ENCODE measurements at regions not wholly inside any gene's neighbourhood (a gene's known extent, or its start where the extent isn't known, plus 50 kb on each side); places are given as distances from the start of the nearest gene placed in this dataset.

DNA sequence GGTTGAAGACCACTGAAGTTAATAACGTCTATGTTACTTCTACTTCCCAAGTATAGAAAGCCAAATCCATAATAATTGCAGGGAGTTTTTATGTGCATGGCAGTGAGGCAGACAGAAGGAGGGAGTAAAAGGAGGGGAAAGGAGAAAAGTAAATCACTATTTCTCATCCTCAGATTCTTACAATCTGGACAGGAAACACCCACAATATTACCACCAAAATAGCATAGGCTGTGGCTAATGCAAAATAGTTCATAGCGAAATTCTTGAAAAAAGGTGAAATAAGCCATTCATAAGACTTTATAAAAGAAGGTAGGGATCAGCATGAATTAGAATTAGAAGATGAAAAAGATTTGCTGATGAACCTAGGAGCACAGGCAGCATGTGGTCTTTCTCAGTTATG, 128.1 kb downstream of the KCNJ2 start:
- CTCF ChIA-PET, result no interaction called here
- no peak for DNase-seq
- H3K4me3 ChIP-seq, result no peak overlapping the region

DNA sequence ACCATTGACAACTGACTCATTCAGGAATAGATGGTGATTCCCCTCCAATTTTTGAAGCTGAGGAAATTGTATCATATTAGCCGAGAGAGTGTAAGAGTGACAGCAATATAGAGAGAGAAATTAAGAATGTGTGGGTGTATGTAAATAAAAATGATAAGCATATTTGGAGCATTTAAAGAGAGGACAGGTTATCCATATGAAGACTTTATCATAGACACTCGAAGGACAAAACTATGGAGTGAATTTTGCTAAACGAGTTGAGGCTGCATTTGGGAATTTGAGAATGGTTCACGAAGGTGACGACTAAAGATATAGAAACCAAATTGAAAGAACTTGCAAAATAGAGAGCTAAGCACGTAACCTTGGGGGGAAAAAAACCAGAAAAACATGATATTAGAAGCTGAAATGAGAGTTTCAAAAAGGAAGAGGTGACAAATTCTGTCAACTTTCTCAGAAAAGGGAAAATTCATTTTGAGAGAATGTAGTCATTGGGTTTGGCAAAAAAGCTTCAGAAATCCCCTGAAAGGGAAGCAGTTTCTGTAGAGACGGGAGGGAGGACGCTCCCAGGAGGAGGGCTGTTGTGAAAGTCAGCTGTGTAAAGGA, 129.7 kb downstream of the KCNJ2 start:
- no peak overlapping the region for H3K4me3 ChIP-seq
- H3K9me3 ChIP-seq (ENCODE audit: insufficient read depth, low read depth), result peaks cover 2% of the 10 kb centered on the region; the same call in 1 of the 2 replicates
- H3K36me3 ChIP-seq (ENCODE audit: low read depth), result no peaks in the 10 kb centered on the region
- peak overlapping the region; percentile 19; the same call in 1 of the 2 replicates for H3K4me2 ChIP-seq
- H2AFZ ChIP-seq, result no peak overlapping the region
- no peak overlapping the region for H3K27ac ChIP-seq
- CTCF ChIA-PET, result no interaction called here
- intact Hi-C loops (cut with micrococcal nuclease; ENCODE audit: unreplicated experiment), result no loop called here
- H3K9me2 ChIP-seq (ENCODE audit: insufficient read depth), result no peaks in the 10 kb centered on the region; the same call in 1 of the 2 replicates
- H3K79me2 ChIP-seq (ENCODE audit: low read depth), result no peaks in the 10 kb centered on the region
- DNase-seq, result no peak
- POLR2A ChIA-PET (ENCODE audit: unreplicated experiment), result no interaction called here
- no peaks in the 10 kb centered on the region; the same call in 1 of the 2 replicates for H3K4me1 ChIP-seq (replicated peaks; ENCODE audit: insufficient read depth)
- H4K20me1 ChIP-seq (ENCODE audit: insufficient read depth), result no peaks in the 10 kb centered on the region
- TF ChIP-seq EZH2 (IDR thresholded peaks at IDR 0.05; ENCODE audit: low read depth), result no peak
- TF ChIP-seq, protein P1, sequence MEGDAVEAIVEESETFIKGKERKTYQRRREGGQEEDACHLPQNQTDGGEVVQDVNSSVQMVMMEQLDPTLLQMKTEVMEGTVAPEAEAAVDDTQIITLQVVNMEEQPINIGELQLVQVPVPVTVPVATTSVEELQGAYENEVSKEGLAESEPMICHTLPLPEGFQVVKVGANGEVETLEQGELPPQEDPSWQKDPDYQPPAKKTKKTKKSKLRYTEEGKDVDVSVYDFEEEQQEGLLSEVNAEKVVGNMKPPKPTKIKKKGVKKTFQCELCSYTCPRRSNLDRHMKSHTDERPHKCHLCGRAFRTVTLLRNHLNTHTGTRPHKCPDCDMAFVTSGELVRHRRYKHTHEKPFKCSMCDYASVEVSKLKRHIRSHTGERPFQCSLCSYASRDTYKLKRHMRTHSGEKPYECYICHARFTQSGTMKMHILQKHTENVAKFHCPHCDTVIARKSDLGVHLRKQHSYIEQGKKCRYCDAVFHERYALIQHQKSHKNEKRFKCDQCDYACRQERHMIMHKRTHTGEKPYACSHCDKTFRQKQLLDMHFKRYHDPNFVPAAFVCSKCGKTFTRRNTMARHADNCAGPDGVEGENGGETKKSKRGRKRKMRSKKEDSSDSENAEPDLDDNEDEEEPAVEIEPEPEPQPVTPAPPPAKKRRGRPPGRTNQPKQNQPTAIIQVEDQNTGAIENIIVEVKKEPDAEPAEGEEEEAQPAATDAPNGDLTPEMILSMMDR (conservative IDR thresholded peaks at IDR 0.05), result no peak
- BruUV-seq (replicated peaks), result no TSS peak
- H3K27me3 ChIP-seq (ENCODE audit: insufficient read depth, low read depth), result no peaks in the 10 kb centered on the region
- H3F3A ChIP-seq (ENCODE audit: insufficient read depth, low read depth), result 0 out of 2 replicates have a peak, but pooled peaks cover 6% of the 10 kb centered on the region

More for the DNA sequence above, 128.1 kb downstream of the KCNJ2 start:
- 0 out of 2 replicates have a peak, but pooled peaks cover 10% of the 10 kb centered on the region for H3F3A ChIP-seq (ENCODE audit: insufficient read depth, low read depth)
- no peaks in the 10 kb centered on the region; the same call in 1 of the 2 replicates for H3K4me1 ChIP-seq (replicated peaks; ENCODE audit: insufficient read depth)
- no peaks in the 10 kb centered on the region for H3K79me2 ChIP-seq (ENCODE audit: low read depth)
- no peak overlapping the region for H3K27ac ChIP-seq
- no peaks in the 10 kb centered on the region for H4K20me1 ChIP-seq (ENCODE audit: insufficient read depth)
- TF ChIP-seq, protein P1 (conservative IDR thresholded peaks at IDR 0.05), result no peak
- no peak for TF ChIP-seq EZH2 (IDR thresholded peaks at IDR 0.05; ENCODE audit: low read depth)
- H3K27me3 ChIP-seq (ENCODE audit: insufficient read depth, low read depth), result no peaks in the 10 kb centered on the region
- H3K9me2 ChIP-seq (ENCODE audit: insufficient read depth), result no peaks in the 10 kb centered on the region; the same call in 1 of the 2 replicates
- no peak overlapping the region for H2AFZ ChIP-seq
- POLR2A ChIA-PET (ENCODE audit: unreplicated experiment), result no interaction called here
- peaks cover 10% of the 10 kb centered on the region; the same call in 1 of the 2 replicates for H3K9me3 ChIP-seq (ENCODE audit: insufficient read depth, low read depth)
- no peak overlapping the region for H3K4me2 ChIP-seq
- intact Hi-C loops (cut with micrococcal nuclease; ENCODE audit: unreplicated experiment), result no loop called here
- BruUV-seq (replicated peaks), result no TSS peak
- no peaks in the 10 kb centered on the region for H3K36me3 ChIP-seq (ENCODE audit: low read depth)

DNA sequence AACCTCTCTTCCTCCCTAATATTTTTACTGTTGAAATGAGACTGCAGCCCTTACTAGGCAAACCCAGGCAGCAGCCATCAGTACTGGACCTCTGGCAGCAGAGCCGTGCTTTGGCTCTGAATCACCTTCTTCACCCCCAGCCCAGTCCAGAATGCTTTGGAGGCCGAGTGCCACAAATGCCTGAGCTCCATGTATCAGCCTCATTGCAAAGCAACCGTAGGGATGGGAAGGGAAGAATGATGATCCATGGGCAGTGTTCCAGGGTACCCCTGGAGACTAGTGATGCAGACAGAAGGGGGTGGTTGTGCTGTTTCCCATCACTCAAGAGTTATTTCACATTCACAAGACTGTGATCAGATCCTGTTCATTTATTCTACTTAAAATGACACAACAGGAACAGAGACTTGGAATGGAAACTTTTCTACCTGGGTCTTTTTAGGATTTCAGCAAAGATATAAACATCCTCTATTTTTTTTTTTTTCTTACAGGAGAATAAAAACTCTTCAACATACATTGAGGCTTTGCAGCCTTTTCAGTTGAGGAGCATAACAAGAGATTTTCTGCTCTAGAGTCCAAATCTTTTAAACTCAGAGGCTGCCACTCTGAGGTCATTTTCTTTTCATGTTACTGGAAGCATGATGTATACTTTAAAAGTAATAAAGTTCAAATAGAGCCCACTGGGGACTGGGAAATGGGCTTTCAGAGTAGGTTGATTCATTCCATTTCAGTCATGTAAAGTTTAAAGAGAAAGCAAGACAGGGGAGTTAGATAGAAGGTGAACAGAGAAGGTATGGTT, 138.3 kb downstream of the KCNJ2 start:
- peaks cover 14% of the 10 kb centered on the region; the same call in 1 of the 2 replicates for H3K27me3 ChIP-seq (ENCODE audit: insufficient read depth, low read depth)
- H3K79me2 ChIP-seq (ENCODE audit: low read depth), result no peaks in the 10 kb centered on the region
- no peaks in the 10 kb centered on the region; the same call in 1 of the 2 replicates for H3K9me3 ChIP-seq (ENCODE audit: insufficient read depth, low read depth)
- intact Hi-C loops (cut with micrococcal nuclease; ENCODE audit: unreplicated experiment), result no loop called here
- H3K4me2 ChIP-seq, result no peak overlapping the region
- no peak for DNase-seq
- H3K36me3 ChIP-seq (ENCODE audit: low read depth), result no peaks in the 10 kb centered on the region
- H3K4me3 ChIP-seq, result no peak overlapping the region
- no TSS peak for BruUV-seq (replicated peaks)
- H2AFZ ChIP-seq, result no peak overlapping the region
- H3K4me1 ChIP-seq (replicated peaks; ENCODE audit: insufficient read depth), result no peaks in the 10 kb centered on the region
- no peaks in the 10 kb centered on the region for H3K9me2 ChIP-seq (ENCODE audit: insufficient read depth)
- H3K27ac ChIP-seq, result no peak overlapping the region
- CTCF ChIA-PET, result no interaction called here
- TF ChIP-seq, protein P1 (conservative IDR thresholded peaks at IDR 0.05), result no peak
- H4K20me1 ChIP-seq (ENCODE audit: insufficient read depth), result no peaks in the 10 kb centered on the region
- no peaks in the 10 kb centered on the region for H3F3A ChIP-seq (ENCODE audit: insufficient read depth, low read depth)
- POLR2A ChIA-PET (ENCODE audit: unreplicated experiment), result no interaction called here

Measured in PC-9 (cell line).